ENCODE measurements at regions not wholly inside any gene's neighbourhood (a gene's known extent, or its start where the extent isn't known, plus 50 kb on each side); places are given as distances from the start of the nearest gene placed in this dataset.

DNA sequence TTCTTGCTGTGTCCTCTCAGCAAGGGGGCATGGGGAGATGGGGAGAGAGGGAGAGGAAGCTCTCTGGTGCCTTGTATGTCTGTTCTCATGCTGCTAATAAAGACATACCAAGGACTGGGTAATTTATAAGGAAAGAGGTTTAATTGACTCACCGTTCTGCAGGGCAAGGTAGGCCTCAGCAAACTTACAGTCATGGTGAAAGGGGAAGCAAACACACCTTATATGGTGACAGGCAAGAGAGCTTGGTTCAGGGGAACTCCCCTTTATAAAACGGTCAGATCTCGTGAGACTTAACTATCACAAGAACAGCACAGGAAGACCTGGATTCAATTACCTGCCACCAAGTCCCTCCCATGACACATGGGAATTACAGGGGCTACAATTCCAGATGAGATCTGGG, 464.7 kb upstream of the CELF2 start:
- Histone ChIP-seq H2AFZ (ENCODE audit: low read length) (no peak overlapping the region), H3K9me3 (ENCODE audit: low read length) (no peaks in the 10 kb centered on the region), H3K4me2 (ENCODE audit: low read length) (no peak overlapping the region), H4K20me1 (ENCODE audit: insufficient read depth, low read length) (no peaks in the 10 kb centered on the region), H3K79me2 (ENCODE audit: insufficient read depth, low read length) (no peaks in the 10 kb centered on the region), H3K27me3 (ENCODE audit: insufficient read depth, low read length) (no peaks in the 10 kb centered on the region), H3K9me2 (ENCODE audit: low read depth, low read length) (no peaks in the 10 kb centered on the region), H3K4me3 (ENCODE audit: low read depth, low read length, poor library complexity, severe bottlenecking) (no peak overlapping the region), H3K36me3 (ENCODE audit: insufficient read depth, low read length) (no peaks in the 10 kb centered on the region), H3K9ac (ENCODE audit: low read length) (no peak overlapping the region), H3K4me1 (ENCODE audit: insufficient read depth, low read length, severe bottlenecking) (no peaks in the 10 kb centered on the region), H3F3A (ENCODE audit: insufficient read depth, low read length) (no peaks in the 10 kb centered on the region), H3K27ac (ENCODE audit: low read depth, low read length, poor library complexity, severe bottlenecking) (no peak overlapping the region)
- no peak for TF ChIP-seq EZH2 (IDR thresholded peaks at IDR 0.05; ENCODE audit: borderline replicate concordance, low read length)
- TF ChIP-seq, protein P1, sequence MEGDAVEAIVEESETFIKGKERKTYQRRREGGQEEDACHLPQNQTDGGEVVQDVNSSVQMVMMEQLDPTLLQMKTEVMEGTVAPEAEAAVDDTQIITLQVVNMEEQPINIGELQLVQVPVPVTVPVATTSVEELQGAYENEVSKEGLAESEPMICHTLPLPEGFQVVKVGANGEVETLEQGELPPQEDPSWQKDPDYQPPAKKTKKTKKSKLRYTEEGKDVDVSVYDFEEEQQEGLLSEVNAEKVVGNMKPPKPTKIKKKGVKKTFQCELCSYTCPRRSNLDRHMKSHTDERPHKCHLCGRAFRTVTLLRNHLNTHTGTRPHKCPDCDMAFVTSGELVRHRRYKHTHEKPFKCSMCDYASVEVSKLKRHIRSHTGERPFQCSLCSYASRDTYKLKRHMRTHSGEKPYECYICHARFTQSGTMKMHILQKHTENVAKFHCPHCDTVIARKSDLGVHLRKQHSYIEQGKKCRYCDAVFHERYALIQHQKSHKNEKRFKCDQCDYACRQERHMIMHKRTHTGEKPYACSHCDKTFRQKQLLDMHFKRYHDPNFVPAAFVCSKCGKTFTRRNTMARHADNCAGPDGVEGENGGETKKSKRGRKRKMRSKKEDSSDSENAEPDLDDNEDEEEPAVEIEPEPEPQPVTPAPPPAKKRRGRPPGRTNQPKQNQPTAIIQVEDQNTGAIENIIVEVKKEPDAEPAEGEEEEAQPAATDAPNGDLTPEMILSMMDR (IDR thresholded peaks at IDR 0.05; ENCODE audit: low read length), result no peak

DNA sequence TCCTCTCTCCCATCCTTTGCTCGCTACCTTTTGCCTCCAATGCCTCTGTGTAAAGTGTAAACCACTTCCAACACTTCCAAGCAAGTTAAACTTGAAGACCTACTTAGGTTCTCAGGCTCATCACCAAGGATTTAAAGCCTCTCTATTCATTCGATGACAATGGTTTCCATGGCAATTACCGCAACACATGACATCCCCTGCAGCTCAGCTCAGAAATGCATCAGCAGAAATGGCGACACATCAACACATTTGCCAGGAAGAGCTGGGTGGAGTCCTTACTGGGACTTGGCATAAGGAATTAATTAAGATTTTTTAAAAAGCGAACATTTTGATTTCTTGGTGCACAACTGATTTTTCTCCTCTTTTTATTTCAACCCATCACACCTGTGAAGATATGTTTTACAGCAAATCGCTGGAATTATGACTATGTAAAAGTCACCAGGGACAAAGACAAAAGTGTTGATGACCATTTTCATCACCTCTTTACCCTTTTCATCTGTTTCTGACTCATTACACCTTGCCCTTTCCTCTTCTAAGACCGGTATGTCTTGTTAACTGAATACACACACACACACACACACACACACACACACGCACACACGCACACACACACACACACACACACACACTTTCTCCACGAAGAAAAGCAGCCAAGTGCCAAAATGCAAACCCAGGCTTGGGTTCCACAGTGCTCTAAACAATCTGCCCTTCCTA, 453.4 kb upstream of the CELF2 start:
- Histone ChIP-seq H4K20me1 (ENCODE audit: insufficient read depth, low read length) (no peaks in the 10 kb centered on the region), H3K4me2 (ENCODE audit: low read length) (no peak overlapping the region), H3K9me3 (ENCODE audit: low read length) (no peaks in the 10 kb centered on the region), H3K36me3 (ENCODE audit: insufficient read depth, low read length) (no peaks in the 10 kb centered on the region), H3F3A (ENCODE audit: insufficient read depth, low read length) (no peaks in the 10 kb centered on the region), H3K4me1 (ENCODE audit: insufficient read depth, low read length, severe bottlenecking) (no peaks in the 10 kb centered on the region), H3K27me3 (ENCODE audit: insufficient read depth, low read length) (no peaks in the 10 kb centered on the region), H2AFZ (ENCODE audit: low read length) (no peak overlapping the region), H3K79me2 (ENCODE audit: insufficient read depth, low read length) (no peaks in the 10 kb centered on the region), H3K9ac (ENCODE audit: low read length) (no peak overlapping the region), H3K27ac (ENCODE audit: low read depth, low read length, poor library complexity, severe bottlenecking) (no peak overlapping the region), H3K4me3 (ENCODE audit: low read depth, low read length, poor library complexity, severe bottlenecking) (no peak overlapping the region), H3K9me2 (ENCODE audit: low read depth, low read length) (no peaks in the 10 kb centered on the region)
- TF ChIP-seq, protein P1 (IDR thresholded peaks at IDR 0.05; ENCODE audit: low read length), result no peak
- TF ChIP-seq EZH2 (IDR thresholded peaks at IDR 0.05; ENCODE audit: borderline replicate concordance, low read length), result no peak

DNA sequence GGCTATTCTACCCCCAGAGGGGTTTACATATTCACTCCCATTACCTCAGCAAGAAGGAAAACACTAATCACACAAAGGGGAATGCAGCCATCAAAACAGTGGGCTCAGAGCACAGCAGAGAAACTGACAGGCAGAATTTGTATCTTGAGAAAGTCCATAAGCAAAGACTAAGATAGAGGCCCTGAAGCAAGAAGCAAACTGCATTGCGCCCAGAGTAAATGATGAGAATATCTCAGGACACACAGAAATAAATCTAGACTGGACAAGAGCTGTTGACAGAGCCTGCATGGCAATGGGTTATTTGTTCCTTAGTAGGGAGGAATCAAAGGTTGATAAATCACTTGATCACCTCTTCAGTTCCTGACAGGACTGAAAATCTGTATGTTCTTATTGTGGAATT, 440.7 kb upstream of the CELF2 start:
- no peaks in the 10 kb centered on the region for H3K9me3 ChIP-seq (ENCODE audit: low read length)
- no peaks in the 10 kb centered on the region for H3K27me3 ChIP-seq (ENCODE audit: insufficient read depth, low read length)
- no peak overlapping the region for H3K27ac ChIP-seq (ENCODE audit: low read depth, low read length, poor library complexity, severe bottlenecking)
- no peak overlapping the region for H3K4me2 ChIP-seq (ENCODE audit: low read length)
- no peak overlapping the region for H3K9ac ChIP-seq (ENCODE audit: low read length)
- no peak for TF ChIP-seq EZH2 (IDR thresholded peaks at IDR 0.05; ENCODE audit: borderline replicate concordance, low read length)
- TF ChIP-seq, protein P1 (IDR thresholded peaks at IDR 0.05; ENCODE audit: low read length), result no peak
- H3K4me1 ChIP-seq (ENCODE audit: insufficient read depth, low read length, severe bottlenecking), result no peaks in the 10 kb centered on the region
- no peak overlapping the region for H2AFZ ChIP-seq (ENCODE audit: low read length)
- H3K36me3 ChIP-seq (ENCODE audit: insufficient read depth, low read length), result no peaks in the 10 kb centered on the region
- no peaks in the 10 kb centered on the region for H4K20me1 ChIP-seq (ENCODE audit: insufficient read depth, low read length)
- H3F3A ChIP-seq (ENCODE audit: insufficient read depth, low read length), result no peaks in the 10 kb centered on the region
- no peak overlapping the region for H3K4me3 ChIP-seq (ENCODE audit: low read depth, low read length, poor library complexity, severe bottlenecking)
- no peaks in the 10 kb centered on the region for H3K79me2 ChIP-seq (ENCODE audit: insufficient read depth, low read length)
- no peaks in the 10 kb centered on the region for H3K9me2 ChIP-seq (ENCODE audit: low read depth, low read length)
